ENCODE measurements at regions not wholly inside any gene's neighbourhood (a gene's known extent, or its start where the extent isn't known, plus 50 kb on each side); places are given as distances from the start of the nearest gene placed in this dataset.

DNA sequence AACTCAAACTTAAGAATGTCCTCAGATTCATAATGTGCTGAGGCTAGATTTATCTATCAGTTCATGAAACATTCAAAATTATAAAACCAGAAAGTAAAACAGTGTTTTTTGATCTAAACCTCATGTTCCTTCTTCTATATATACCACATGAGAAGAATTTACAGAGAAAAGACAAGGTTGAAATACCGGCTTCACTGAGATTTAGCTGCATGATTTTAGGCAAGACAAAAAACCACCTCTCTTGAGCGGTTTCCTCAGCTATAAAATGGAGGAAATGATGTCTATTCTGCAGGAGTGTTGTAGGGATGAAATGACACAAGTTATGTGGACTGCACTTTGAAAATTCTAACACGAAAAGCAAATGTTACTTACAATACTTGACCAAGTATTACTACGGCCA is 80.6 kb upstream of the FOXB1 start:
- TF ChIP-seq, protein P1, sequence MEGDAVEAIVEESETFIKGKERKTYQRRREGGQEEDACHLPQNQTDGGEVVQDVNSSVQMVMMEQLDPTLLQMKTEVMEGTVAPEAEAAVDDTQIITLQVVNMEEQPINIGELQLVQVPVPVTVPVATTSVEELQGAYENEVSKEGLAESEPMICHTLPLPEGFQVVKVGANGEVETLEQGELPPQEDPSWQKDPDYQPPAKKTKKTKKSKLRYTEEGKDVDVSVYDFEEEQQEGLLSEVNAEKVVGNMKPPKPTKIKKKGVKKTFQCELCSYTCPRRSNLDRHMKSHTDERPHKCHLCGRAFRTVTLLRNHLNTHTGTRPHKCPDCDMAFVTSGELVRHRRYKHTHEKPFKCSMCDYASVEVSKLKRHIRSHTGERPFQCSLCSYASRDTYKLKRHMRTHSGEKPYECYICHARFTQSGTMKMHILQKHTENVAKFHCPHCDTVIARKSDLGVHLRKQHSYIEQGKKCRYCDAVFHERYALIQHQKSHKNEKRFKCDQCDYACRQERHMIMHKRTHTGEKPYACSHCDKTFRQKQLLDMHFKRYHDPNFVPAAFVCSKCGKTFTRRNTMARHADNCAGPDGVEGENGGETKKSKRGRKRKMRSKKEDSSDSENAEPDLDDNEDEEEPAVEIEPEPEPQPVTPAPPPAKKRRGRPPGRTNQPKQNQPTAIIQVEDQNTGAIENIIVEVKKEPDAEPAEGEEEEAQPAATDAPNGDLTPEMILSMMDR (IDR thresholded peaks at IDR 0.05) = no peak
- TF ChIP-seq POLR2A (IDR thresholded peaks at IDR 0.05) = no peak
- TF ChIP-seq EP300 (IDR thresholded peaks at IDR 0.05) = no peak
